Medulla oblongata (tissue), 1 donor: ENCODE measurements at regions not wholly inside any gene's neighbourhood (a gene's known extent, or its start where the extent isn't known, plus 50 kb on each side); places are given as distances from the start of the nearest gene placed in this dataset.
"Not testable (repeated sequence)": the region's sequence is repeated elsewhere in the genome, so short reads cannot be mapped to it uniquely, and the experiment has no call there.

Experiments used
- DNase-seq: peaks from one replicate; pipeline ENCODE4 v3.0.0-alpha.2; 2015; ENCODE audit errors: extremely low spot score

GRCh38 chr15:87579537-87579936 lies 677.0 kb downstream of the NTRK3 start:
- DNase-seq = no peak

GRCh38 chr15:87578776-87579175 lies 677.8 kb downstream of the NTRK3 start:
- DNase-seq = no peak

GRCh38 chr15:87577336-87577735 lies 679.2 kb downstream of the NTRK3 start:
- DNase-seq = no peak

- no peak for DNase-seq
Measured at GRCh38 chr15:87576486-87577176, 679.9 kb downstream of the NTRK3 start.

- DNase-seq = no peak
Measured at GRCh38 chr15:87575896-87576473, 680.6 kb downstream of the NTRK3 start.

- no peak for DNase-seq
Measured at GRCh38 chr15:87573534-87573933, 683.0 kb downstream of the NTRK3 start.

- no peak for DNase-seq
Measured at GRCh38 chr15:87573039-87573438, 683.5 kb downstream of the NTRK3 start.

GRCh38 chr15:87572381-87572910 lies 684.1 kb downstream of the NTRK3 start:
- DNase-seq = no peak

- DNase-seq = no peak
Measured at GRCh38 chr15:87570206-87570605, 686.3 kb downstream of the NTRK3 start.

GRCh38 chr15:87569581-87569980 lies 687.0 kb downstream of the NTRK3 start:
- DNase-seq = no peak

GRCh38 chr15:87567406-87568030 lies 689.0 kb downstream of the NTRK3 start:
- DNase-seq = no peak

- DNase-seq = no peak
Measured at GRCh38 chr15:87566236-87566635, 690.3 kb downstream of the NTRK3 start.

GRCh38 chr15:87564681-87565080 lies 691.9 kb downstream of the NTRK3 start:
- DNase-seq = no peak

GRCh38 chr15:87563869-87564268 lies 692.7 kb downstream of the NTRK3 start:
- no peak for DNase-seq

- DNase-seq = no peak
Measured at GRCh38 chr15:87562203-87562602, 694.3 kb downstream of the NTRK3 start.

GRCh38 chr15:87561641-87562040 lies 694.9 kb downstream of the NTRK3 start:
- DNase-seq = no peak

- no peak for DNase-seq
Measured at GRCh38 chr15:87557881-87558280, 698.7 kb downstream of the NTRK3 start.

GRCh38 chr15:87556886-87557285 lies 699.7 kb downstream of the NTRK3 start:
- no peak for DNase-seq

GRCh38 chr15:87549860-87550259 lies 706.7 kb downstream of the NTRK3 start:
- DNase-seq = no peak

GRCh38 chr15:87549296-87549695 lies 707.2 kb downstream of the NTRK3 start:
- no peak for DNase-seq

- DNase-seq = not testable (repeated sequence)
Measured at GRCh38 chr15:87548590-87548989, 707.9 kb downstream of the NTRK3 start.

- peak; percentile 17 for DNase-seq
Measured at GRCh38 chr15:87547470-87548181, 708.9 kb downstream of the NTRK3 start.
